ENCODE measurements at regions not wholly inside any gene's neighbourhood (a gene's known extent, or its start where the extent isn't known, plus 50 kb on each side); places are given as distances from the start of the nearest gene placed in this dataset.
"Not testable (repeated sequence)": the region's sequence is repeated elsewhere in the genome, so short reads cannot be mapped to it uniquely, and the experiment has no call there.

DNA sequence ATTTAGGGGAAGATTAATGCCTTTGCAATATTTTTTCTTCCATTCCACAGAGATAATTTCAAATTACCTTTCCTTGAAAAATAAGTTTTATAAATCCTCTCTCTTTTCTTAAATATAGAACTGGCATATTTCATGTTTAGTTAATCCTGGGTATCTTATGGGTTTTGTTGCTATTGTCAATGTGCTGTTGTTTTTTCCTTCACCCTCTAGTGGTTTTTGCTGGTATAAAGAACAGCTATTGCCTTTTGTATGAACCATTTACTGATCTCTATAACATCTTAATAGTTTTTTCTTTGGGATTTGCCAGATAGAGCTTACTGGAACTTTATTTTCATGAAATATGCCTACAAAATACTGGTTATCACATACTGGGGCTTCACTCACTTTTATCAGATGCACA lies 359.6 kb upstream of the DPPA4 start:
- DNase-seq = no peak
- Histone ChIP-seq H3K4me3 (ENCODE audit: control insufficient read depth in 1 of 7, extremely low read depth in 1 of 7, insufficient read depth in 4 of 7, low read depth in 2 of 7, low read length in 6 of 7) (no peak overlapping the region), H3K4me1 (ENCODE audit: control extremely low read depth in 1 of 4, control insufficient read depth in 4 of 4, insufficient read depth in 4 of 4, low read length in 3 of 4) (no peaks in the 10 kb centered on the region), H3K36me3 (ENCODE audit: control insufficient read depth in 4 of 4, insufficient read depth in 4 of 4, low read length in 3 of 4) (no peaks in the 10 kb centered on the region), H3K27ac (ENCODE audit: insufficient read depth in 1 of 2, low read depth in 1 of 2, low read length in 2 of 2, poor library complexity in 1 of 2, severe bottlenecking in 2 of 2) (no peak overlapping the region), H3K9me3 (ENCODE audit: control extremely low read depth in 1 of 5, control insufficient read depth in 4 of 5, insufficient read depth in 2 of 5, low read depth in 1 of 5, low read length in 4 of 5) (peaks cover 0 to 10% (median 4%) of the 10 kb centered on the region in 5 experiments), H3K27me3 (replicated peaks in 2 of 5; ENCODE audit: control insufficient read depth in 4 of 5, insufficient read depth in 5 of 5, low read length in 4 of 5) (no peaks in the 10 kb centered on the region)
- ChIA-PET CTCF (no interaction called here), POLR2A (no interaction called here)

DNA sequence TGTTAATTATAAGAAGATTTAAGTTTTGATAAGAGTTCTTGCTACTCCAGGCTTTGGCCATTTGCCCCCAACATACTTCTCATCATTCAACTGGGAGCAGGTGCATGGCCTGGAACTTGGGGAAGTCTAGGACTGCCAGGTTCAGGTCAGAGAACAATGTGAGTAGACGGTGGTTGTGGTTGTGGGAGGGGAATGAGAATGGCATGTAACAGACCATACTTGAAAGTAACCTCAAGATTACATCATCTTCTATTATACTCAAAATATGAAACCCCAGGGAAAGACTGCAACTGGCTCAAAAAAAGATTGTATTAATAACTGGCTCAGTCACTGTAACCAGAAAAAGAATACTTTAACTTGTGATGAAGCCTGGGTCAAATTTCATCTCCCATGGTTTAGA lies 364.9 kb upstream of the DPPA4 start:
- DNase-seq = no peak
- H3K27me3 ChIP-seq (replicated peaks in 2 of 5; ENCODE audit: control insufficient read depth in 4 of 5, insufficient read depth in 5 of 5, low read length in 4 of 5) = no peaks in the 10 kb centered on the region
- POLR2A ChIA-PET = no interaction called here
- no peaks in the 10 kb centered on the region for H3K4me1 ChIP-seq (ENCODE audit: control extremely low read depth in 1 of 4, control insufficient read depth in 4 of 4, insufficient read depth in 4 of 4, low read length in 3 of 4)
- CTCF ChIA-PET = no interaction called here
- no CpG with 5 or more reads among the region's 1 CpG for WGBS (ENCODE audit: insufficient coverage)
- no peak overlapping the region for H3K4me3 ChIP-seq (ENCODE audit: control insufficient read depth in 1 of 7, extremely low read depth in 1 of 7, insufficient read depth in 4 of 7, low read depth in 2 of 7, low read length in 6 of 7)
- no peaks in the 10 kb centered on the region for H3K36me3 ChIP-seq (ENCODE audit: control insufficient read depth in 4 of 4, insufficient read depth in 4 of 4, low read length in 3 of 4)
- H3K9me3 ChIP-seq (ENCODE audit: control extremely low read depth in 1 of 5, control insufficient read depth in 4 of 5, insufficient read depth in 2 of 5, low read depth in 1 of 5, low read length in 4 of 5) = no peaks in the 10 kb centered on the region
- no peak overlapping the region for H3K27ac ChIP-seq (ENCODE audit: insufficient read depth in 1 of 2, low read depth in 1 of 2, low read length in 2 of 2, poor library complexity in 1 of 2, severe bottlenecking in 2 of 2)

DNA sequence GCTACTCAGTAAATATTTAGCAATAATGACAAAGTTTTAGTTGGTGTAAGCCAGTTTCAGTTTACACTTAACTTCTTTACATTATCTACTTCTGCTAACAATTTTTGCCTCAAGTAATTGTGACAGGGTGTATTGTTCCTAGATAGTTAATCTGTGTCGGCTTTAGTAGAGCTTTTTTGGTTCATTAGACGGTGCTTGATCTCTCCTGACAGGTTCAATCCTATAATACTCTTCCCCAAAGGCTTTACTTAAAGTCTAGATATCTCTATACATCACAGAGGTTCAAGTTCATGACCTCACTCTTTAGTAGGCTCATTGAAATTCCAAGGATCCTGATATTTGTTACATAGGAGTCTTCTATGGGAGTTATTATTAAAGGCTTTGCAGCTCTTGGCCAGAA lies 365.6 kb upstream of the DPPA4 start:
- no peaks in the 10 kb centered on the region for H3K36me3 ChIP-seq (ENCODE audit: control insufficient read depth in 4 of 4, insufficient read depth in 4 of 4, low read length in 3 of 4)
- no peak overlapping the region for H3K4me3 ChIP-seq (ENCODE audit: control insufficient read depth in 1 of 7, extremely low read depth in 1 of 7, insufficient read depth in 4 of 7, low read depth in 2 of 7, low read length in 6 of 7)
- H3K4me1 ChIP-seq (ENCODE audit: control extremely low read depth in 1 of 4, control insufficient read depth in 4 of 4, insufficient read depth in 4 of 4, low read length in 3 of 4) = no peaks in the 10 kb centered on the region
- no peaks in the 10 kb centered on the region for H3K9me3 ChIP-seq (ENCODE audit: control extremely low read depth in 1 of 5, control insufficient read depth in 4 of 5, insufficient read depth in 2 of 5, low read depth in 1 of 5, low read length in 4 of 5)
- no peaks in the 10 kb centered on the region for H3K27me3 ChIP-seq (replicated peaks in 2 of 5; ENCODE audit: control insufficient read depth in 4 of 5, insufficient read depth in 5 of 5, low read length in 4 of 5)
- POLR2A ChIA-PET = no interaction called here
- H3K27ac ChIP-seq (ENCODE audit: insufficient read depth in 1 of 2, low read depth in 1 of 2, low read length in 2 of 2, poor library complexity in 1 of 2, severe bottlenecking in 2 of 2) = no peak overlapping the region
- WGBS (ENCODE audit: insufficient coverage) = no CpG with 5 or more reads among the region's 2 CpGs
- CTCF ChIA-PET = no interaction called here
- no peak for DNase-seq

DNA sequence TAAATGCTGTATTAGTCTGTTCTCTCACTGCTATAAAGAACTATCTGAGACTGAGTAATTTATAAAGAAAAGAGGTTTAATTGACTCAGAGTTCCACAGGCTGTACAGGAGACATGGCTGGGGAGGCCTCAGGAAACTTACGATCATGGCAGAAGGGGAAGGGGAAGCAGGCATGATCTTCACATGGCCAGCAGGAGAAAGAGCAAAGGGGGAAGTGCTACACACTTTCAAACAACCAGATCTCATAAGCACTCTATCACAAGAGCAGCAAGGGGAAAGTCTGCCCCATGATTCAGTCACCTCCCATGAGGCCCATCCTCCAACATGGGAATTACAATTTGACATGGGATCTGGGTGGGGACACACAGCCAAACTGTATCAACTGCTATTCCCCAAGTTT lies 367.8 kb upstream of the DPPA4 start:
- no CpG with 5 or more reads among the region's 1 CpG for WGBS (ENCODE audit: insufficient coverage)
- CTCF ChIA-PET = not testable (repeated sequence)

DNA sequence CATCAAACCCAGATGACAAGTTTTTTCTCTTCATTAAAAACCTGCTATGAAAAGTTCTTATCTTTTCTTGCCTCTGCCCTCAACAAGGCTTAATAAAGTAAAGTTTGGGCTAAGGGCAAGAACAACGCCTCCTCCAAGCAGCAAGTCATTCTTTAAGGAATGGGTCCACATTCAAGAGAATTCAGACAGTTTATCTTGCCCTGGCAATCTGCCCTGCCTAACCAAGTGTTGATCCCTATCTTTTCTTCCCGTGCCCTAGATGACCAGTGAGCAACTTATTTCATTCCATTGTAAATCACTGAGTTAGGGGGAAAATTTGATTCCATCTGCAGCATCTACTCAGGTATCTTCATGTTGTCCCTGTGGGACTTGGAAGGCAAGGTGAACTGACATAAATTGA lies 370.3 kb upstream of the DPPA4 start:
- Histone ChIP-seq H3K27ac (ENCODE audit: insufficient read depth in 1 of 2, low read depth in 1 of 2, low read length in 2 of 2, poor library complexity in 1 of 2, severe bottlenecking in 2 of 2) (no peak overlapping the region), H3K4me1 (ENCODE audit: control extremely low read depth in 1 of 4, control insufficient read depth in 4 of 4, insufficient read depth in 4 of 4, low read length in 3 of 4) (no peaks in the 10 kb centered on the region), H3K27me3 (replicated peaks in 2 of 5; ENCODE audit: control insufficient read depth in 4 of 5, insufficient read depth in 5 of 5, low read length in 4 of 5) (no peaks in the 10 kb centered on the region), H3K9me3 (ENCODE audit: control extremely low read depth in 1 of 5, control insufficient read depth in 4 of 5, insufficient read depth in 2 of 5, low read depth in 1 of 5, low read length in 4 of 5) (peaks cover 0 to 5% (median 0%) of the 10 kb centered on the region in 5 experiments), H3K36me3 (ENCODE audit: control insufficient read depth in 4 of 4, insufficient read depth in 4 of 4, low read length in 3 of 4) (no peaks in the 10 kb centered on the region), H3K4me3 (ENCODE audit: control insufficient read depth in 1 of 7, extremely low read depth in 1 of 7, insufficient read depth in 4 of 7, low read depth in 2 of 7, low read length in 6 of 7) (no peak overlapping the region)
- CTCF ChIA-PET = no interaction called here
- 67% methylated on average over 2 of the region's 2 CpGs for WGBS (ENCODE audit: insufficient coverage)
- POLR2A ChIA-PET = no interaction called here
- no peak for DNase-seq

More for the DNA sequence above, 367.8 kb upstream of the DPPA4 start:
- H3K4me3 ChIP-seq (ENCODE audit: control insufficient read depth in 1 of 7, extremely low read depth in 1 of 7, insufficient read depth in 4 of 7, low read depth in 2 of 7, low read length in 6 of 7); H3K27me3 ChIP-seq (replicated peaks in 2 of 5; ENCODE audit: control insufficient read depth in 4 of 5, insufficient read depth in 5 of 5, low read length in 4 of 5); DNase-seq; H3K27ac ChIP-seq (ENCODE audit: insufficient read depth in 1 of 2, low read depth in 1 of 2, low read length in 2 of 2, poor library complexity in 1 of 2, severe bottlenecking in 2 of 2); H3K4me1 ChIP-seq (ENCODE audit: control extremely low read depth in 1 of 4, control insufficient read depth in 4 of 4, insufficient read depth in 4 of 4, low read length in 3 of 4); H3K36me3 ChIP-seq (ENCODE audit: control insufficient read depth in 4 of 4, insufficient read depth in 4 of 4, low read length in 3 of 4); POLR2A ChIA-PET; H3K9me3 ChIP-seq (ENCODE audit: control extremely low read depth in 1 of 5, control insufficient read depth in 4 of 5, insufficient read depth in 2 of 5, low read depth in 1 of 5, low read length in 4 of 5): not testable (repeated sequence)

DNA sequence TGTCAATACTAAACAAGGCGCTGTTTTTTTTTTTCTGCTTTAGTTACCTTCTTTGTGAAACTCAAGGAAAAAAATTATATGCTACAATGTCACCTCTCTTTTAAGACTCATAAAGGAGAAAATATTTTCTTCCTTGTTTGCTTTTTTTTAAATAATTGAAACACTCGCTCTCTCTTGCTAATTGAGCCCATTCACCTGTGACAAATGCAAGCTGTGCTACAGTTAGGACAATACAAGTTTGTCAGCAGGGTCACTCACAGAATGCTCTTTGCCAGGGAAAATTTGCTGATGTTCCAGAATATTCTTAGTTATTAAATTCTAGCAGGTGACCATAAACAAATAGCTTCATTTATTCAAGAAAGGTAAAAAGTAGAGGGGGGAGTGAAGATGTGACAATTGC lies 375.9 kb upstream of the DPPA4 start:
- Histone ChIP-seq H3K4me1 (ENCODE audit: control extremely low read depth in 1 of 4, control insufficient read depth in 4 of 4, insufficient read depth in 4 of 4, low read length in 3 of 4) (no peaks in the 10 kb centered on the region), H3K4me3 (ENCODE audit: control insufficient read depth in 1 of 7, extremely low read depth in 1 of 7, insufficient read depth in 4 of 7, low read depth in 2 of 7, low read length in 6 of 7) (no peak overlapping the region), H3K27me3 (replicated peaks in 2 of 5; ENCODE audit: control insufficient read depth in 4 of 5, insufficient read depth in 5 of 5, low read length in 4 of 5) (no peaks in the 10 kb centered on the region), H3K36me3 (ENCODE audit: control insufficient read depth in 4 of 4, insufficient read depth in 4 of 4, low read length in 3 of 4) (no peaks in the 10 kb centered on the region), H3K27ac (ENCODE audit: insufficient read depth in 1 of 2, low read depth in 1 of 2, low read length in 2 of 2, poor library complexity in 1 of 2, severe bottlenecking in 2 of 2) (no peak overlapping the region), H3K9me3 (ENCODE audit: control extremely low read depth in 1 of 5, control insufficient read depth in 4 of 5, insufficient read depth in 2 of 5, low read depth in 1 of 5, low read length in 4 of 5) (peaks cover 0 to 5% (median 0%) of the 10 kb centered on the region in 5 experiments)
- POLR2A ChIA-PET = no interaction called here
- 100% methylated on average over 1 of the region's 2 CpGs for WGBS (ENCODE audit: insufficient coverage)
- DNase-seq = no peak
- CTCF ChIA-PET = interaction anchor here (1.0 kb wide), 1 partner anchor 9 kb away, joined by 3 read pairs; no protein-coding TSS in a partner anchor

DNA sequence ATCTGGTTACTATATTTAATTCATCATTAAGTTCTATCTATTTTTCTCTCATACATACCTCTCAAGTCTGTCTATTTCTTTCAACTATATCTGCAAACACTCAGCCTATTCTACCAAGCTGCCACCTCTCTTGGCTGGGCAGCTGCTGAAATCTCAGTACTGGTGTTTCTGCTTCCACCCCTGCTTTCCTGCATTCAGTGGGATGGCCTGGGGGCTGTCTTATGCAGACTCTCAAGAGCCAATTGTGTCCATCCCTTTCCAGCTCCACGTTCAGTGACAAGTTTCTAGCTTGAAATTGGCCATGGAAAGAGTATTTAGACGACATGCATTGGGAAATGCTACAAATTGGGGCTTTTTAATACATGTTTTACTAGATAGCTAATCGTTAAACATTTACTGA lies 378.4 kb upstream of the DPPA4 start:
- H3K4me1 ChIP-seq (ENCODE audit: control extremely low read depth in 1 of 4, control insufficient read depth in 4 of 4, insufficient read depth in 4 of 4, low read length in 3 of 4) = no peaks in the 10 kb centered on the region
- no peak overlapping the region for H3K27ac ChIP-seq (ENCODE audit: insufficient read depth in 1 of 2, low read depth in 1 of 2, low read length in 2 of 2, poor library complexity in 1 of 2, severe bottlenecking in 2 of 2)
- H3K27me3 ChIP-seq (replicated peaks in 2 of 5; ENCODE audit: control insufficient read depth in 4 of 5, insufficient read depth in 5 of 5, low read length in 4 of 5) = no peaks in the 10 kb centered on the region
- WGBS (ENCODE audit: insufficient coverage) = no CpG with 5 or more reads among the region's 3 CpGs
- H3K9me3 ChIP-seq (ENCODE audit: control extremely low read depth in 1 of 5, control insufficient read depth in 4 of 5, insufficient read depth in 2 of 5, low read depth in 1 of 5, low read length in 4 of 5) = peaks cover 0 to 1% (median 0%) of the 10 kb centered on the region in 5 experiments
- H3K36me3 ChIP-seq (ENCODE audit: control insufficient read depth in 4 of 4, insufficient read depth in 4 of 4, low read length in 3 of 4) = no peaks in the 10 kb centered on the region
- DNase-seq = no peak
- H3K4me3 ChIP-seq (ENCODE audit: control insufficient read depth in 1 of 7, extremely low read depth in 1 of 7, insufficient read depth in 4 of 7, low read depth in 2 of 7, low read length in 6 of 7) = no peak overlapping the region
- ChIA-PET CTCF (no interaction called here), POLR2A (no interaction called here)

All from common myeloid progenitor, CD34-positive (primary cell).